Fibroblast of villous mesenchyme (primary cell): ENCODE measurements at regions not wholly inside any gene's neighbourhood (a gene's known extent, or its start where the extent isn't known, plus 50 kb on each side); places are given as distances from the start of the nearest gene placed in this dataset.

Source experiments
- DNase-seq: peaks from one replicate; pipeline ENCODE4 v3.0.0-alpha.2; 2010; ENCODE audit warnings: low read depth
- H3K4me3 ChIP-seq: 2 replicates; pipeline ENCODE4 v1.5.1; 2011; ENCODE audit warnings: low read depth, mild to moderate bottlenecking, low read length
- CTCF ChIP-seq: IDR thresholded peaks from 2 replicates; pipeline ENCODE4 v1.5.1; 2012; ENCODE audit warnings: low read depth, mild to moderate bottlenecking, low read length; ENCODE audit not compliant: insufficient read depth

GRCh38 chr11:70906101-70906500 lies 346.3 kb downstream of the SHANK2 start:
- TF ChIP-seq CTCF = no peak
- DNase-seq = no peak
- no peak overlapping the region for H3K4me3 ChIP-seq

GRCh38 chr11:70908223-70908622 lies 344.2 kb downstream of the SHANK2 start:
- DNase-seq = no peak
- TF ChIP-seq CTCF = no peak
- no peak overlapping the region for H3K4me3 ChIP-seq

GRCh38 chr11:70910835-70911234 lies 341.5 kb downstream of the SHANK2 start:
- H3K4me3 ChIP-seq = no peak overlapping the region
- TF ChIP-seq CTCF = no peak
- no peak for DNase-seq

GRCh38 chr11:70912226-70912840 lies 340.0 kb downstream of the SHANK2 start:
- no peak overlapping the region for H3K4me3 ChIP-seq
- no peak for TF ChIP-seq CTCF
- no peak for DNase-seq

GRCh38 chr11:70913715-70914231 lies 338.6 kb downstream of the SHANK2 start:
- H3K4me3 ChIP-seq = no peak overlapping the region
- no peak for TF ChIP-seq CTCF
- DNase-seq = no peak

GRCh38 chr11:70914496-70914895 lies 337.9 kb downstream of the SHANK2 start:
- TF ChIP-seq CTCF = no peak
- DNase-seq = no peak
- H3K4me3 ChIP-seq = no peak overlapping the region

GRCh38 chr11:70915158-70915985 lies 337.0 kb downstream of the SHANK2 start:
- no peak for DNase-seq
- H3K4me3 ChIP-seq = no peak overlapping the region
- TF ChIP-seq CTCF = no peak
